ENCODE measurements at regions not wholly inside any gene's neighbourhood (a gene's known extent, or its start where the extent isn't known, plus 50 kb on each side); places are given as distances from the start of the nearest gene placed in this dataset.

DNA sequence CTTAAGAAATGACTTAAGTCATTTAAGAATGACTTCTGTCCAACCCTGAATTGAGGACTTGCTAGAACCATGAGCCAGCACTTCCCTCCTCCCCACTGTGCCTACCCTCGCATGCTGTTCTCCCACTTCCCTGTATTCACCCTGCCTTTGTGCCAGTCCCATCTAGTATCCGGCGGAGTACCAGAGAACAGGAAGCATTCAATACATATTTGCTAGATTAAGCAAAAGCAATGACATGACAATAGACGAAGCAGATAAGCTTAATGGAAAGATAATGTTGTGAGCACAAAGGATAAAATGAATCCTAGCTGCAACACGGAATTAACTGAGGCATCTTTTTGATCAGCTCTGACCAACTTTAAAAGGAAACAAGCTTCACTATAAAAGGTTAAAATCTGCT is 328.5 kb downstream of the TDRD15 start:
- no peak for DNase-seq

- DNase-seq: no peak
Observed at GRCh38 chr2:21452678-21453077, 328.9 kb downstream of the TDRD15 start.

- DNase-seq: no peak
Observed at GRCh38 chr2:21453723-21454450, 330.1 kb downstream of the TDRD15 start.

DNA sequence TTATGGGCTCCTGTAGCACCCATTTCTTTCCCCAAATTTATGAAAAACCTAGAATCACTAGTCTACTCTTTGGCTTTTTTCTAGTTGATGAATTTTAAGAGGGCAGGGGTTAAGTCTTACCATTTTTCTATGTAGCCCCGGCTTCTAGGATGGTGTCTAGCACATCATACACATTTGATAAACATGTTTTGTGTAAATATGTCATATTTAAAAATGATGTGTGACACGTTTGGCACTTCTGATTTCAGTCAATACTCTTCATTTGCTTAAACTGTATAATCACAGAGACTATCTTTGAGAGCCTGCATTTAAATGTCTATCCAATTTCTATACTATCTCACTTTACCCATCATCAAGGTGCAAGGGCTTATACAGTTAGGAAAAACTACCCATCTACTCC is 331.1 kb downstream of the TDRD15 start:
- no peak for DNase-seq

GRCh38 chr2:21461754-21462240 is 338.0 kb downstream of the TDRD15 start:
- DNase-seq: no peak

- no peak for DNase-seq
Observed at GRCh38 chr2:21466341-21466927, 342.7 kb downstream of the TDRD15 start.

DNA sequence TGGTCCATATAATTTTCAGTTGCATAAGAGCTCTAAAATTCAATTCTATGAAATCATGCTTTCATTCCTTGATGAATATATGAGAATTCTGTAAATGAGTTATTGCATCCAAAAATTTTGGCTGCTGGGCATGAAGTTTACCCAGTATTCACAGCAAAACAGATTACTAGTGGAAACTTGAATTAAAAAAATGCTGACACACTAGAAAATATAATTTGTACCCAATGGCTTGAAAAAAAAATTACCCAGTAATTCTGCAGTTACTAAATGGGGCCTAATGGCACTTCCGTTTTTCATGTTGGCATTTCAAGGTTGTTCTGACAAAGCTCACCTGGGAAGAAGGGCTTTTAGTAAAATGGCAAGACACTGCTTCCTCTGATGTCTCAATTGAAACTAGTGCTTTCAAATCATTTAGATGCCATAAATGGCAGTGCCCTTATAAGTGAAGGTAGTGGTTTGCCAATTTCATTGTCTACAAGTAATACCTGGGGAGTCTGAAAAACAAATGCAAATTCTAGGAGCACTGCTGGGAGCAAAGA is 343.6 kb downstream of the TDRD15 start:
- no peak for DNase-seq

- no peak for DNase-seq
Observed at GRCh38 chr2:21467910-21468309, 344.1 kb downstream of the TDRD15 start.

DNA sequence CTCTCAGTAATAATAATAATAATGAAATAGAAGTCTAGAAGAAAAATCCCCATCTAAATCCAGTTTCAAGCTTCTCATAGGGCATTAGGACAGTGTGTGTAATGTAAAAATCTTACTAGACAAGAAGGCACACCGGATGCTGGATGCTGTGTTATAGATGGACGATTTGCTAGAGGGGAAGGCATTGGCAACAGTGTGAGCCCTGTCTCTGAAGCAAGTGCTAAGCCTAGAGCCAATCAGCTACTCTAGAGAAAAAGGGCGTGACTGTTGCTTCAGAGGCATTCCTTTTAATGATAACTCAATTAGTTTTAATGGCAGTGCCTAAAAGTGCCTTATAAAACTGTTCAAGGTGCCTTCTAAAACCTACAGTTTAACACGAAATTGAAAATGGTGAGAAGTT is 344.9 kb downstream of the TDRD15 start:
- DNase-seq: no peak

GRCh38 chr2:21469158-21469557 is 345.4 kb downstream of the TDRD15 start:
- no peak for DNase-seq

DNA sequence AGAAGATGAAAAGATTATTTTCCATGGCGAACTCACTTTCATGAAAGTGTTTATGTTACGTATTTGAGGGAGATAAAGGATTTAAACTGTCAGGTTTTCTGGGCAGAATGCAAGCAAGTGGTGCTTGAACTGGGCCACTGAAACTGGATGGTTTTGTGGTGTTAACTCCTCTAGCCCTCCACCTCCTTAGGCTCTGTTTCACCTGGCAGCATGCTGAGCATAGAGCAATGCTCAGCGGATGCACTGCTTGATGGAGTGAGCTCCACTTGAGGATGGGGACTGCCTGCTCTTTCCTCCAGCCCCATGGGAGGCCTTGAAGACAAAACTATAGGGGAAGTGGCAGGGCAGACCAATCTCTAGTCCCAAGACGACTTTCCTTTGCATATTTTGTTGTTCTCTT is 345.8 kb downstream of the TDRD15 start:
- no peak for DNase-seq

GRCh38 chr2:21480162-21480561 is 356.4 kb downstream of the TDRD15 start:
- DNase-seq: no peak

DNA sequence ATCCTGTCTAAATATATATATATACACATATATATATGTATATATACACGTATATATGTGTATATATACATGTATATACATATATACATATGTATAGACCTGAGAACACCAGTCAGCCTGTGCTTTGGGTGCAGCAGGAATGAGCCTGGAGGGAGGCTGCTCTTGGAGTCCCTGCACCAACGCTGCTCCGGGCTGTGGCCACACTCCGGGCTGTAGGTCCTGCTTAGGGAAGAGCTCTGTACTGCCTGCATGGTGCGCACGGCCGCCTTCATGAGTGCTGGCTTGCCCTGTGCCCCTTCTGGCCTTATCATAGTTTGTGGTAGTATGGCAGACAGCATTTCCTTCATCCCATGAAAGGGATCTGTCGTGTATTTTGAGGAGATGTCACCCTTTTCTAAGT is 360.9 kb downstream of the TDRD15 start:
- DNase-seq: no peak

DNA sequence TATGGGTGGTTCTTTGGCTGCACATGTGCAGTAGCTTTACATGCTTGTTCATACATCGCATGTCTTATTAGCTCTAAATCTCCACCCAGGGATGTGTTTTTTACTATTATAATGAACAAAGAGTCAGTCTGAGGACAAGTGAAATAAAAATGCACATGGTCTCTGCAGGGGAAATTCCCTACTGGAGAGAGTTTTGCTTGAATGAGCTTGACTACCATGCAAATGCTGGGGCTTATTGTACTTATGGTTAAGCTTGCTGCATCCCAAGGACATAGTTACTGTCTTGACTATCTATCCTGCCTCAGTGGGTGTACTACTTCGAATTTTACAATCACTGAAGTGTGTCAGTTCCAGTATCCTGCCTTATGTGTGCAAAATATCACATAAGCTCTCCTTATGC is 362.7 kb downstream of the TDRD15 start:
- no peak for DNase-seq

- no peak for DNase-seq
Observed at GRCh38 chr2:21489080-21489479, 365.3 kb downstream of the TDRD15 start.

DNA sequence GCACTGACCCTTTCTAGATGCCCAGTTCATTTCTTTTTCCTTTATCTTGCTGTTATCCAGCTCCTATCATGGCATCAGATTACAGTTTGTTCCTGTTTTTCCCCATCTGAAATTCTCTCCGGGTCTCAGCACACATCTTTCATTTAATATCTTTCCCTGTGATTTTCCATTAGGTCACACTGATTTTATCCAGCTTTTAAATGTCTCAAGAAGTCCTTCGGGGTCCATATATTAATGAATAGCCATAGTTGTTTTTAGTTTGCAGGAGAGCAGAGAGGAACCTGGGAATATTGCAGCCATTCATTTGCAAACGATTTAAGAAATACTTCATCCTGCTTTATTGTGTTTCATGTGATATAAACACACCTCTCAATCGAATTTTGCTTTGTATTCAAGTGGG is 374.2 kb downstream of the TDRD15 start:
- no peak for DNase-seq

DNA sequence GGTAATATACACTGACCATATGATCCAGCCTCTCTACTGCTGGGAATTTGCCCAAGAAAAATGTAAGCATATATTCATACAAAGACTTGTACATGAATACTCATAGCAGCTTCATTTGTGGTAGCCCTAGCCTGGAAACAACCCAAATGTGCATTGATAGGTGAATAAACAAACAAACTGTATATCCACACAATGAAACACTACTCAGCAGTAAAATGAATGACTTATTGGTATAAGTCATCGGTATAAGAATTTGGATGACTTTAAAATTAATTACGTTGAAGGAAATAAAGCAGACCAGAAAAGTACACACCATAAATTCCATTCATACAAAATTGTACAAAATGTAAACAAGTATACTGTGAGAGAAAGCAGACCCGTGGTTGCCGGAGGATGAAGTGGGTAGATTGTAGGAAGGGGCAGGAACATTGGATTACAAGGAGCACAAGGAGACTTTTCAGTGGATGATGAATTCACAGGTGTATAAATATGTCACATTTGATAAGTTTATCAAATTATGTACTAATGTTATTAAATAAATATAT is 376.7 kb downstream of the TDRD15 start:
- no peak for DNase-seq

DNA sequence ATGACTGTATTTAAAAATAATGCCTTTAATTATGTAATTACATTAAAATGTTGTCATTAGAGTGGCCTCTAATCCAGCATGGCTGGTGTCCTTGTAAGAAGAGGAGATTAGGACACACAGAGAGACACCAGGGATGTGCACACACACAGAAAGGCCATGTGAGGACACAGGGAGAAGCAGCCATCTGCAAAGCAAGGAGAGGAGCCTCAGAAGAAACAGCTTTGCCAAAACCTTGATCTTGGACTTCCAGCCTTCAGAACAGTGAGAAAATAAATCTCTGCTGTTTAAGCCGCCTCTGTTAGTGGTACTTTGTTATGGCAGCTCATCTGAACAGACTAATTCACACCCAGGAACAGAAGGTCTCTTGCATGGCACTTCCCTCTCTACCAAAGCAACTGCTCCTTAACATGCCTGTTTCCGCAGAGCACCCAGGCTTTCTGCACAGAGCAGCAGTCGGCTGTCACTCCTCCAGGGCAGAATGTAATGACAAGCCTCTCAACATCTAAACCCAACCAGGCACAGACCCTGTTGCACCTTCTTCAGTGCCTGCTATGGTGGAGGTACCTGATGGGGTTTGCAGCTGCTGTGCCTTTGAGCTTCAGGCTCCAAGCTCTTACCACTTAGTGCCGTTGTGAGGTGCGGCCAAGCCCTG is 377.7 kb downstream of the TDRD15 start:
- no peak for DNase-seq

DNA sequence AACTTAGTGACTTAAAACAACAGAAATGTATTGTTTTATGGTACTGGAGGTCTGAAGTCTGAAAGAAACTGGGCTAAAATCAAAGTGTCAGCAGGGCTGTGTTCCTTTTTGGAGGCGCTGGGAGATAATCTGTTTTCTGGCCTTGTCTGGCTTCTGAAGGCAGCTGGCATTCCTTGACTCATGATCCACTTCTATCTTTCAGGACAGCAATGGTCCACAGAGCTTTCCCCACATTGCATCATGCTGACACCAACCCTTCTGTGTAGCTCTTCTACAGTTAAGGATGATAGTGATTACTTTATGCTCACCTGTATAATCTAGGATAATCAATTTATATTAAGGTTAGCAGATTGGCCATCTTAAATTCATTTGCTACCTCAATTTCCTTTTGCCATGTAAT is 392.1 kb downstream of the TDRD15 start:
- DNase-seq: no peak

DNA sequence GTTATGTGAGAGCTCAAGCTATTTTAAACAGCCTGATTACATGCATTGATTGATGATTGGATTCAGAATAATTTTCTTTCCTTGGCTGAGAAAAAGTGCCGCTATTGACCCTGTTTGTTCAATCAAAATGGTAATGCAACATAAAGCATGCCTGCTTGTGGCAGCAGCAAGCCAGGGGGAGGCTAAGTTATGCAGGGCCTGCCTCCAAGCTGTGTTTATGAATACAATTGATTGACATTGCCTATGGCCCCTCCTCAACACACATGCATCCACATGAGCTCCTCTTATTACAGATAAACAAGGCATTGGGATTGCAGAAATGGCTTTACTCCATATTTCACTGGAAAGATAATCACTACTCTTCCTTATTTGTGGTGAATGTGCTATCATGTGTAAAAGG is 395.6 kb downstream of the TDRD15 start:
- no peak for DNase-seq

DNA sequence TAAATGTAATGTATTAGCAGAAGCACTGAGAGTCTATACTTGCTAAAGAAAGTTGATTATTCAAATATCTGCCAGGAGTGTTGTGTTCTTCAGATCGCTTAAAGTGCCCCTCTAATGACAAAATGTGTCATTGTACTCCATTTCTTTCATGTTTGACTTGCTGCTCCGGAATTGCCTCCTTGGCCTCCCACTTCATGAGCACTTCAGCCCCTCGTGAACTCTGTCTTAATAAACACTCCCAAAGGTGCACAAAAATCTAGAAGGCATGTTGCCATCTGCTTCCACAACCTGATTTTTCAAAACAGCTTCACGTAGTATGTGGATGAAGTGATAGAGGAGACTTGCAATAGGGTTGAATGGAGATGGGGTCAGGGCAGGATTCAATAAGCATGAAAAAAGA is 396.1 kb downstream of the TDRD15 start:
- DNase-seq: no peak

DNA sequence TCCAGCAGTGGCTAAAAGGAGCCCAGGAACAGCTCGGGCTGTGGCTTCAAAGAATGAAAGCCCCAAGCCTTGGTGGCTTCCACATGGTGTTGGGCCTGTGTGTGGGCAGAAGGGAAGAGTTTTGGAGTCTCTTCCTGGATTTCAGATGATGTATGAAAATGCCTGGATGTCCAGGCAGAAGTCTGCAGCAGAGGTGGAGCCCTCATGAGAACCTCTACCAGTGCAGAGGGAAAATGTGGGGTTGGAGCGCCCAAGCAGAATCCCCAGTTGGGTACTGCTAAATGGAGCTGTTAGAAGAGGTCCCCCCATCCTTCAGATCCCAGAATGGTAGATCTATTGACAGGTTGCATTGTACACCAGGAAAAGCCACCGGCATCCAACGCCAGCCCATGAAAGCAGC is 412.1 kb downstream of the TDRD15 start:
- no peak for DNase-seq

DNA sequence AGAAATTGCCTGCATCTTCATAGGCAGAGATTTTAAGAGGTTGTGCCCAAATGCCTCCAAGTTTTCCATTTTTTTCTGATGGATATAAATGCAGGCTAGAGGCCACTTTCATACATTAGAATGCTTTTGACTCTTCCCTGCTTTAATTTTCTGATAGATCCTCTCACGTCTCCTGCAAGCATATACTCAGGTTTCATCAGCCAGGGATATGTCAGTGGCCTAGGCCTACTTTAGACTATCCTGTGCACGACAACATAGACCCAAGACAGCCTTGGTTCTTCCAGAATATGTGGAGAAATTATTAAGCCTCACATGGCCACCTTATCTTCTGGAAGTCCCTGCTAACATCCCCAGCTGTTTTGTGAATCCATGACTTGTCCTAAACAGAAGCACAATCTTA is 415.9 kb downstream of the TDRD15 start:
- DNase-seq: no peak

DNA sequence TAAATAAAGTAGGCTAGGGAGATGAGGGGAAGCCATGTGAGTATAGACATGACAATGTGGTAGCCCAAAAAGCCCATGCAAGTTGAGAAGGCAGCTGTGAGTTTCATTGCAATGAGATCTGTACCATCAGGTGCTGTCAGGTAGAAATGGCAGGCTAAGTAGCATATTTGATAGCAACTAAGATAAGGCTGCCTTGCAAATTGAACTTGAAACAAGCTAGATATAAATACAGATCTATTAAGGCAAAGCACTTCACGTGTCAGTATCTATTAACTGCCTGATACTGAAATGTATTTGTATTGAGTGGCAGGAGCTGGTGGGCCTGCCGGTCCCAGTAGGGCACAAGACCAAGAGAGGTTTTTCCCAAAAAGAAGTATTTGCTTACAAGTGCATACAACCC is 419.9 kb downstream of the TDRD15 start:
- no peak for DNase-seq

Measured in NCI-H2107 (cell line).